K562 (cell line): ENCODE measurements at regions not wholly inside any gene's neighbourhood (a gene's known extent, or its start where the extent isn't known, plus 50 kb on each side); places are given as distances from the start of the nearest gene placed in this dataset.
"Not testable (repeated sequence)": the region's sequence is repeated elsewhere in the genome, so short reads cannot be mapped to it uniquely, and the experiment has no call there.

ENCODE experiments used
- AFF4 ChIP-seq: sonication (generic); formaldehyde crosslinking; IDR thresholded peaks from 2 replicates; pipeline ENCODE4 v1.8.0; 2023; ENCODE audit warnings: mild to moderate bottlenecking, missing genetic modification reagents
- CTCF ChIP-seq, 3 experiments: IDR thresholded peaks in 2 of 3; conservative IDR thresholded peaks in 1 of 3; 2 replicates each; pipeline ENCODE4 v1.5.1; 2011 to 2012; ENCODE audit warnings: low read length in 3 of 3, mild to moderate bottlenecking in 3 of 3, control low read depth in 2 of 3, improper control_type of control experiment in 1 of 3, inconsistent platforms in 1 of 3, low read depth in 1 of 3, mixed read lengths in 1 of 3, moderate library complexity in 1 of 3; ENCODE audit not compliant: insufficient read depth in 2 of 3
- NCOA1 ChIP-seq: fragments of 450-650 bp; IDR thresholded peaks from 2 replicates; pipeline ENCODE4 v1.6.1; 2016; ENCODE audit warnings: low read depth
- NRF1 ChIP-seq, 2 experiments: fragments of 450-650 bp; IDR thresholded peaks in 1 of 2; conservative IDR thresholded peaks in 1 of 2; 2 replicates each; pipeline ENCODE4 v1.6.1; 2014; ENCODE audit warnings: mild to moderate bottlenecking in 2 of 2
- POLR2A ChIP-seq: fragments of 450-650 bp; conservative IDR thresholded peaks from 2 replicates; pipeline ENCODE4 v1.6.1; 2016
- REST ChIP-seq, 2 experiments: fragments of 450-650 bp; formaldehyde crosslinking in 1 of 2; IDR thresholded peaks; 2 replicates each; pipeline versions ENCODE4 v1.4.0 to v1.6.1; 2014 to 2020; ENCODE audit warnings: mild to moderate bottlenecking in 2 of 2, borderline replicate concordance in 1 of 2, low read depth in 1 of 2
- TEAD1 ChIP-seq, 2 experiments: fragments of 450-650 bp in 1 of 2; sonication (generic) in 1 of 2; formaldehyde crosslinking; IDR thresholded peaks; 2 replicates each; pipeline versions ENCODE4 v1.4.0 to v1.8.0; 2020 to 2022; ENCODE audit warnings: mild to moderate bottlenecking in 2 of 2, missing genetic modification reagents in 1 of 2

GRCh38 chr4:115459301-115459700, 345.9 kb upstream of the NDST4 start:
- not testable (repeated sequence) for TF ChIP-seq AFF4 (CRISPR knock-in tag); REST (IDR thresholded peaks at IDR 0.05; ENCODE audit: borderline replicate concordance); REST (CRISPR knock-in tag; IDR thresholded peaks at IDR 0.05; ENCODE audit: low read depth); NCOA1; NRF1 (conservative IDR thresholded peaks at IDR 0.05 in 1 of 2, IDR thresholded peaks at IDR 0.05 in 1 of 2); POLR2A; CTCF (IDR thresholded peaks at IDR 0.05 in 2 of 3, conservative IDR thresholded peaks at IDR 0.05 in 1 of 3; ENCODE audit: insufficient read depth in 2 of 3, low read depth in 1 of 3, low read length in 3 of 3); TEAD1 (CRISPR knock-in tag; IDR thresholded peaks at IDR 0.05)
